Activated CD4-positive, alpha-beta T cell treated with anti-CD3 and anti-CD28 coated beads, Interleukin-2, amount 50 U/mL, for 24 hours (primary cell): ENCODE measurements at regions not wholly inside any gene's neighbourhood (a gene's known extent, or its start where the extent isn't known, plus 50 kb on each side); places are given as distances from the start of the nearest gene placed in this dataset.
"Not testable (repeated sequence)": the region's sequence is repeated elsewhere in the genome, so short reads cannot be mapped to it uniquely, and the experiment has no call there.

Experiments
- DNase-seq, 2 donors: peaks; one replicate each; pipeline ENCODE4 v3.0.0-alpha.2; 2020; ENCODE audit warnings: low read depth in 1 of 2, low spot score in 1 of 2

GRCh38 chr2:23036629-23037028 lies 348.4 kb upstream of the KLHL29 start:
- no peak for DNase-seq

DNA sequence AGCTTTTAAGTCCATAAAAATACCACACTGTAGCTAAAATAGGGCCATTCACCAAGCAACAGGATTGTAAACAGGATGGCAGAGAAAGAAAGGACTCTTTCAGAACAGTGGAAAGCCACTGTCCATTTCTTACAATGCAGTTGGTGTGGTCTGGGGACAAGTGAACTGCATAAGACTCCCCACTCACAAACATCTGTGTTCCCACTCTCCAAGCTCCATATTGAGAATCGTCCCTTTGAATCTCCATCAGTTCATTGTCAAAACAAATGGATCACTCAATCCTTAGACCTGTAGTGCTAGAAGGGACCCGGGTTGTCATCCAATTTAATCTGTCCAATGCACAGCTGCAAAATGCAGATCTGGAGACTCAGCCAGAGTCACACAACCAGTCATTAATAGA lies 347.4 kb upstream of the KLHL29 start:
- DNase-seq, result no peak

GRCh38 chr2:23041443-23041842 lies 343.5 kb upstream of the KLHL29 start:
- DNase-seq, result no peak

DNA sequence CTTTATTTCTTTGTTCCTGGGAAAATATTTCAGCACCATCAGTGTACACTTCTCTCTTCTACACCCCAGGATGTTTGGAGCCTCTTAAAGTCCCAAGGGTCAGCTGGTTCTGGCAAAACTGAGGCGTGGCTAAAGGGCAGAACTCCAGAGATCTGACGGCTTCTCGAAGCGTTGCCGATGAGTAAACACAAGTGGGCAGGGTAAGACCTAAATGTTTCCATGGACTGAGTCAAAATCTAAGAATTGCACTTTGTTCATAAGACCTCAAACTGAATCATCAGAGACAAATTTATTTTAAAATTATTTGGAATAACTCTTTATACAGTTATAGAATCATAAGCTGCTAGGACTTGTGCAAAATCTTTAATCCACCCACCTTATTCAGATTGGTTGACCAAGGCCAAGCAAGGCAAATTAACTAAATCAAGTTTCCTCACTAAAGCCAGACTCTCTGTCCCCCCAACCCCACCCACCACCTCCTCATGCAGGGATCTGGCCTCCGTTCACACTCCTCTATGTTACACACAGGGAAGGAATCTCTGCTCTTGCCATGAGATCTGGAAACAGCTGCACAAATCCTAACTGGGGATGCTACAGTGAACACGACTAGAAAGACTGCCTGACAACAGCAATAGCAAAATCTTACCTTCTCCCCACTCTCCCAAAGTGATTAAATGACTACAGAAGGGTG lies 342.6 kb upstream of the KLHL29 start:
- DNase-seq, result no peak

DNA sequence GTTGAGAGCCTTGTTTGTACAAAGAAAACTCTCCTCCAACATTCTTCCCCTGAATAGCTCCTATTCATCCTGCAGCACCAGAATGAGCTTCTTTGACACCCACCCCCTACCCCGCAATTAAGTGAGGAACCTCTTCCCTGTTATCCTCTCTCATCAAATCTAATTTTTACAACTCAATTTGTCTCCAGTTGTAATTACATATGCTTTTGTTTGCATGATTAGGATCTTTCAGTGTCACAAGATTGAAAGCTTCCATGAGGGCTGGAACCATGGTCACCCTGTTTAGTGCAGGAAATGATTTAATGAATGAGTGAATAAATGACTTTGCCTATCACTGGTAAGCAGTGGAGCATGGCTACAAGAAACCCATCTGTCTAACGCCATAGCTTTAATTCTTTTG lies 334.6 kb upstream of the KLHL29 start:
- DNase-seq, result no peak

- DNase-seq, result no peak
Observed at GRCh38 chr2:23053601-23054000, 331.4 kb upstream of the KLHL29 start.

GRCh38 chr2:23055251-23055650 lies 329.7 kb upstream of the KLHL29 start:
- no peak for DNase-seq

DNA sequence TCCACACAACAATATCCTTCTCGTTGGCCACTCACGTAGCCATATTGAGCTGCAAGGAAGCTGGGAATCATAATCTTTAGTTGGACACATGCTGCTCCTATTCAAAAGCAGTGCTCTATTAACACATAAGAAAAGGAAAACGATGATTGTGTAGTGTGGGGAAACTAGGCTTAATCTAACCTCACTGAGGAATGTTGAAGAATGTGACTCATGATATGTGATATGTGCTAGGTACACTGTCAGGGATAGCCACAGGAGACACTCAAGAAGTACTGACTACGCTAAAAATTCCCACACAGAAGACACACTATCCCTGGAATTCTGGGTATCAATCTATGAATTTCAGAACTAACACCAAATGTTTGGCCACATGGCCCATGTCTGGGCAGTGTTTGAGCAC lies 328.1 kb upstream of the KLHL29 start:
- not testable (repeated sequence) for DNase-seq

- no peak for DNase-seq
Observed at GRCh38 chr2:23058435-23058834, 326.5 kb upstream of the KLHL29 start.

DNA sequence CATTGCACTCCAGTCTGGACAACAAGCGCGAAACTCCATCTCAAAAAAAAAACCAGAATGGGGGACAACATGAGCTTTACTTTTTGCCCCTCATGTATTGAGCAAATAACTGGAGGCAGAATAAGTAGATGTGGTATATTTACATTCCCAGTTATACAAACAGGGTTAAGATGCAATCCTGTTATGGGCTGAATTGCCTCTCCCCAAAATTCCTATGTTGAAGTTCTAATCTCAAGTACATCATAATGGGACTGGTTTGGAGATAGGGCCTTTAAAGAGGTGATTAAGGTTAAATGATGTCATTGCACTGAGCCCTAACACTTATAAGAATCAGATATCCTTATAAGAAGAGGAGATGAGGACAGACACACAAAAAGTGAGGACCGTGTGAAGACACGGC lies 319.8 kb upstream of the KLHL29 start:
- no peak for DNase-seq

DNA sequence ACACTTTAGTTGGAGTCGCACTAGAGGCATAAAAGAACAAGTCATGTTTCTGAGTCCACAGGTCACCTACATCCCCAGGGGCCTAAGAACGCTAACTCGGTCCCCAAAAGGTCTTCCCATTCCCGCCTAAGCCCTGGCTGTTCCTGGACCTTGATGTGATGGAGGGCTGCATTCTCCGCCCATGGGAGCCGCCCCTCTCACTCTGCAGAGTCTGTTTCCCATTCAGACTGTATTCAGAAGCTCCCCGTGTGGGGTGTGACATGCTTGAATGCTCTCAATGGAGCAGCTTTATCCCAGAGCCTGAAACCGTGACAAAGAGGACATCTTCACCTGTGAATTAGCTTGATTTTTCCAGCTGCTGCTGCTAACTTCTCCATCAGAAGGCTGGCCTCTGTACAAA lies 319.0 kb upstream of the KLHL29 start:
- no peak for DNase-seq

DNA sequence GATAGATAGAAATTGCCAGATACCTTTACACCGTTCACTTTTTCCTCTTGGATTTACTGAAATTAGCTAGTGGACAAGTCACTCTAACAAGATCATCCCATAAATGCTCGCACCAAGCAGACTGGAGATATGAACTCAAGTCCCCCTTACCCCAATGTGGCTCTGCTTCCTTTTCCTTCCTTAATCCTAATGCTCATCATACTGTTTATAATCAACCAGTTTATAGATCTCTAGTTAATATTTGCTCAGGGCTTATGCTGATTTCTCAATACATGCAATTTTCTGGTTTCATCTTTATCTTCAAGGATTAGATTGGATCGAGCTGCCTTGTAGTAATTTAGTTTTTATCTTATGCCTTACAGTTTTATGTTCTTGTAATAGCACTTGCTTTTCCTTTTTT lies 318.3 kb upstream of the KLHL29 start:
- DNase-seq, result no peak

- DNase-seq, result no peak
Observed at GRCh38 chr2:23069156-23069555, 315.8 kb upstream of the KLHL29 start.

DNA sequence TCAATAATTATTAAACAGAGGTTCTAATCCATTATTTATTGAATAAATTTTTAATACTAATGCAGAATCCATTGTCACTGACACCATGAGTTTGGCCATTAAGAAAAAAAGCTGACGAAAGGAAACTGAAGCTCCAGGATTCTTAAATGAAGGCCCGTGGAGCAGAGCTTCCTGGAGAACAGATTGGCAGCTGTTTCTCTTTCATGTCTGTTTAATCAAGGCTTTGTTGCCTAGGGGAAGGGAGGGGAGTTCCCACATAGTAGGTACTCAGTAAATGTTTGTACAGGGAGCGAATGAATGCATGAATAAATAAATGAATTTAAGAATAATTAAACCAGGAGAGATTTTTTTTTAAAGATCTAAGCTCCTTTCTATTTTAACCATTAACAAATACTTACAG lies 315.1 kb upstream of the KLHL29 start:
- DNase-seq, result no peak

DNA sequence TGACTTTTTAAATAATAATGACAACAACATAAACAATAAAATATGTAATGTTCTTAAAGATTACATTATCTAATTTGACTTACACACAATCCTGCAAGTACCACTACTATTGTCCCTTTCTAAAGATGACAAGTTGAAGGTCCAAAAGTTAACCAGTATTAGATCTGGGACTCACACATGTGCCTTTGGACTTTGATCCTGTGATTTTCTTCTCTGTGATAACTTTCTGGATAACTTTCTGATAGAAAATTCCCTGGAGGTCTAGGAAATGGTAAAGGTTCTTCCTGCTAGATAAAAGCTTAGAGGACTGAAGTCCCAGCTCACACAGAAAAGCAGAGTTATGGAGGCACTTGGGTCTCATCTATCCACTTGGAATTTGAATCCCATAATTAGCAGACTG lies 311.9 kb upstream of the KLHL29 start:
- DNase-seq, result no peak

GRCh38 chr2:23073671-23074070 lies 311.3 kb upstream of the KLHL29 start:
- DNase-seq, result no peak

- DNase-seq, result no peak
Observed at GRCh38 chr2:23077596-23077995, 307.4 kb upstream of the KLHL29 start.

- no peak for DNase-seq
Observed at GRCh38 chr2:23078784-23079434, 306.1 kb upstream of the KLHL29 start.

- no peak for DNase-seq
Observed at GRCh38 chr2:23083966-23084365, 301.0 kb upstream of the KLHL29 start.

DNA sequence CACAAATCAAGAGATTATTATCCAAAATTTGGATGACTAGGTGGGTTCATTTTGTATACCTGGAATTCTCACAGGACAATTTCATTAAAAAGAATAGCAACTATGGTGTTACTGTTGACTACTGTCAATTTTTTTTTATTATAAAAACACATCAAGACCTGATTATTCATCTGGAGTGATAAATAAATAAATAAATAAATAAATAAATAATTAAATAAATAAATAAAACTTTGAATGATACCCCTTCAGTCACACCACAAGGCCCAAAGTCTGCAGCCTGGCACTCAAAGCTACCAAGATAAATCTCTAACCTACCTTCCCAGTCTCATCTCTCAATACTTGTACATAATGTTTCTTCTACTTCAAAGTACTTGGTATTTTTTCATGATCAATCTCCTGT lies 294.0 kb upstream of the KLHL29 start:
- no peak for DNase-seq

GRCh38 chr2:23091900-23092299 lies 293.1 kb upstream of the KLHL29 start:
- no peak for DNase-seq

DNA sequence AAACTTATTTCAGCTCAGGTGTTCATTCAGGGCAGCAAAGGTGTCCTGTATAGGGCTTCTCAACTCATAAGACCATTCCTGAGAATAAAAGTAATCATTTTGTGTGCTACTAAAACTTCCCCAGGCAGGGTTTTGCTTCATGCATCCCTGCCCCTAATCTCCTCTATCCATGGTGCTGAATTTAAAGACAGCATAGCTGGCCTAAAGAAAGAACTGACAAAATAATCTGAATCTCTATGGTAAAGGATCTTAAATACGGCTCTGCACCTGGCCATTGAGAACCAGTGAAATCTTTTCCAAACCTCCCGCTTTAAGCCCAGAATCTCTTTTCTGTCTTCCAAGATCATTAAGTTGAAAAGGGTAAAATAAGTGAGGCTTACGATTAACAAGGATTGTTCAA lies 292.1 kb upstream of the KLHL29 start:
- no peak for DNase-seq

DNA sequence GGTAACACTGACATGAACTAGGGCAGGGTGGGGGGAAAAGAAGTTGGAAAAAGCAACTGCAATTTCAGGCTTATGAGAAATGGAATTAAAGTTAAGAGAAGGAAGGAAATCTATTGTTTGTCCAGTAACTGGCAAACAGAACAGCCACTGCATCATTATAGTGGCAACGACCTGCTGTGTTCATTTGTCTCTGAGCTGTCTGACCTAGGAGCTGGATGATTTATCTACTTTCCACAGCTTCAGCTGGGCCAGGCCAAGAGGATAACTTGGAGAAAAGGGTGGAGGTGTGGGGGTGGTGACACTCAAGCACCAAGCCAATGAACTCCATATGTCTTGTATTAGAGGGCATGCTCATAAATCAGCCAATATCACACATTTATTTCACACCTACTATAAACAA lies 291.5 kb upstream of the KLHL29 start:
- DNase-seq, result no peak
